SH-SY5Y (cell line): ENCODE measurements at regions not wholly inside any gene's neighbourhood (a gene's known extent, or its start where the extent isn't known, plus 50 kb on each side); places are given as distances from the start of the nearest gene placed in this dataset.

Source experiments
- GATA2 ChIP-seq: IDR thresholded peaks from 2 replicates; pipeline ENCODE4 v1.6.1; 2011; ENCODE audit warnings: mild to moderate bottlenecking, low read depth, low read length
- GATA3 ChIP-seq: IDR thresholded peaks from 2 replicates; pipeline ENCODE4 v1.6.1; 2011; ENCODE audit warnings: low read depth, mild to moderate bottlenecking, low read length, moderate library complexity

DNA sequence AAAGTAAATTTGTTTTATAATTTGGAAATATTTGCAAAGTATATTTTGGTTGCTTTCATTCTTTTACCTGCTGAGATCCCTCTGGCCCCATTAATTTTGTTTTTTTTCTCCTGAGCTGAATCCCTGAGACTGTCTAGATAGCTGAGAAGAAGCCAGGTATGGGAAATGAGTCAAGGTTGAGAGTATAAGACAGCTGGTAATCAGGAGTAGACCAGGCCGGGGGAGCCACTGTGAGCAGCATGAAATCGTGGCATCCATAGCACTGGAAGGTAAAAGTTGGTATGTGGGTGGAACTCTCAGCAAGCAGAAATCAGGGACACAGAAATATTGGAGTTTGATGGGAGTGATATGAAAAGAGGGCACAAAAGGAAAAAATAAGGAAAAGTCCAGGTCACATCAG is 164.5 kb downstream of the FHIP1A start:
- TF ChIP-seq GATA2 (no peak), GATA3 (no peak)
